ENCODE measurements at regions not wholly inside any gene's neighbourhood (a gene's known extent, or its start where the extent isn't known, plus 50 kb on each side); places are given as distances from the start of the nearest gene placed in this dataset.

DNA sequence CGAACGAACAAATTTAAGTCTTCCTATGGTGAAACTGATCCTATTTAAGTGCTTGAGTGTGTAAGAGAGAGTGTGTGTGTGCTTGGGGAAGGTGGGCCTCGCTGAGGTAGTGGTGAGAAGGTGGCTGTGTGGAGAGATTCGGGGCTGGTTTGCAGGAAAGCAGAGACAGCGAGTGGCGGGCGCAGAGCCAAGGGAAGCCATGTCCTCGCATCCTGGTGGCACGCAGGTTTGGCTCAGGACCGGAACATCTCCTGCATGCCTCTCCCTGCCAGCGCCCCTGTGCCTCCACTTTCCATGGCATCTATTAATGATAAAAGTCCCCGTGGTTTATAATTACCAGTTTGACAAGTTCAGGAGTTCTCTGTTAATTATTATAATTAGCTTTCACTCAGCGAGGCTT, 383.1 kb upstream of the CADM1 start:
- H3K27me3 Mint-ChIP-seq, result peaks cover 7% of the 10 kb centered on the region
- H3K9me3 Mint-ChIP-seq, result peaks cover 5% of the 10 kb centered on the region
- H3K4me1 Mint-ChIP-seq (ENCODE audit: low read depth), result no peaks in the 10 kb centered on the region
- no peak overlapping the region for H3K27ac Mint-ChIP-seq
- no peaks in the 10 kb centered on the region for H3K36me3 Mint-ChIP-seq (ENCODE audit: low read depth)
- H3K4me3 Mint-ChIP-seq, result no peak overlapping the region

GRCh38 chr11:115886422-115886733, 382.2 kb upstream of the CADM1 start:
- Mint-ChIP-seq H3K9me3 (peaks cover 14% of the 10 kb centered on the region), H3K36me3 (ENCODE audit: low read depth) (no peaks in the 10 kb centered on the region), H3K27ac (no peak overlapping the region), H3K4me1 (ENCODE audit: low read depth) (no peaks in the 10 kb centered on the region), H3K4me3 (no peak overlapping the region), H3K27me3 (peaks cover 7% of the 10 kb centered on the region)

DNA sequence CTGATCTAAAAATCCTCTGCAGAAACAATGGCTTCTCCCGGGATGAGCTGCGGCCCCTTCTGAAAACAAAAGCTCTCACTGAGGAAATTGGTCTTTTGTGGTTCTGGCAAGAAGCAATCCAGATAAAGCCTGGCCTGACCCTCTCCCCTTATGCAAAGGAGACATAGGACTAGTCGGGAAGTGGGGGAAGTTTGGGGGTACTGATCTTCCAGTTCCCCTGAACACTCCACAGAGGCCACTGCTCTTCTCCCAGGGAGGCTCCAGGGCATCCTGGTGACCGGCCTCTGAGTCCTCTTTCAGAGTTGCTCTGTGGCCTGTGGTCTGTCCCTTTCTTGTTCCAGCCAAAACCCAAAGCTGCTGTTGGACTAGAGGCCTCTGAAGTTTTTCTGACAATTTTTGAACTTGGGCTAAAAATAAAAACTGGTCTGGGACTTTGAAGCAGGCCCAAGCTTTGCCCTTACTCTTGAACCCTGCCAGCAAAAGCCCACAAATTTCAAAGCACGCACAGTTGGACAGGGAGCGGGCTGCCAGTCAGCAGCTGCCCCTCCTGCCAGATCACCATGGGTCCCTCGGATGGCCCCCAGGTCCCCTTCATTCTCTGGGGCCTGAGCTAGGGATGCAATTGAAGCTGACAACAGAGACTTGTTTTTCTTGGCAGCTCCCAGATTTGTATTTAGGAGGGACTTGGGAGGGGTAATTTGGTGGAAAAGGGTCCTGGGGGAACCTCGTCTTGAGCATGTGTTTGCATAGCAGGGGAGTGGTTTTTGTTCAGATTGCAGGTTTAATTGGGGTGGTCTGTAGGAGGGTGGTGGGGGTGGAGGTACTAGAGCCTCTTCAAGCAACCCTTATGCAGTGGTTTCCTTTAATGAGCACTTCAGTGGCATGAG, 381.6 kb upstream of the CADM1 start:
- Mint-ChIP-seq H3K27ac (no peak overlapping the region), H3K4me1 (ENCODE audit: low read depth) (no peaks in the 10 kb centered on the region), H3K4me3 (no peak overlapping the region), H3K27me3 (peaks cover 7% of the 10 kb centered on the region), H3K36me3 (ENCODE audit: low read depth) (no peaks in the 10 kb centered on the region), H3K9me3 (peaks cover 12% of the 10 kb centered on the region)

- peaks cover 9% of the 10 kb centered on the region for H3K9me3 Mint-ChIP-seq
- no peaks in the 10 kb centered on the region for H3K4me1 Mint-ChIP-seq (ENCODE audit: low read depth)
- no peaks in the 10 kb centered on the region for H3K36me3 Mint-ChIP-seq (ENCODE audit: low read depth)
- H3K4me3 Mint-ChIP-seq, result no peak overlapping the region
- H3K27me3 Mint-ChIP-seq, result peaks cover 7% of the 10 kb centered on the region
- no peak overlapping the region for H3K27ac Mint-ChIP-seq
Measured at GRCh38 chr11:115884800-115885534, 380.8 kb upstream of the CADM1 start.

DNA sequence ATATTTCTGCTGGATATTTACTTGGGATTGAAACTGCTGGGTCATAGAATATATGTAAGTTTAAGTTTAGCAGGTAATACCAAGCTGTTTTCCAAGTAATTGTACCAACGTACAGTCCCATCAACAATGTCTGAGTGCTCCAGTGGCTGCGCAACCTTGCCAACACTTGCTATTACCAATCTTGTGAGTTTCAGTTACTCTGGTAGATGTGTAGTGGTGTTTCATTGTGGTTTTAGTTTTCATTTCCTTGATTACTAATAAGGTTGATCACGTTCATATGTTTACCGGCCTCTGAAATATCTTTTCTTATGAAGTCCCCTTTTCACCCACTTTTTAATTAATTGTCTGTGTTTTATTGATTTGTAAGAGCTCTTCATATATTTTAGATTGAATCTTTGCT, 370.6 kb upstream of the CADM1 start:
- H3K27me3 Mint-ChIP-seq, result no peaks in the 10 kb centered on the region
- no peaks in the 10 kb centered on the region for H3K9me3 Mint-ChIP-seq
- H3K4me1 Mint-ChIP-seq (ENCODE audit: low read depth), result peaks cover 3% of the 10 kb centered on the region
- no peaks in the 10 kb centered on the region for H3K36me3 Mint-ChIP-seq (ENCODE audit: low read depth)
- no peak overlapping the region for H3K4me3 Mint-ChIP-seq
- no peak overlapping the region for H3K27ac Mint-ChIP-seq

GRCh38 chr11:115873813-115874212, 369.6 kb upstream of the CADM1 start:
- H3K36me3 Mint-ChIP-seq (ENCODE audit: low read depth), result no peaks in the 10 kb centered on the region
- H3K9me3 Mint-ChIP-seq, result no peaks in the 10 kb centered on the region
- no peak overlapping the region for H3K27ac Mint-ChIP-seq
- no peak overlapping the region for H3K4me3 Mint-ChIP-seq
- H3K4me1 Mint-ChIP-seq (ENCODE audit: low read depth), result peaks cover 3% of the 10 kb centered on the region
- H3K27me3 Mint-ChIP-seq, result no peaks in the 10 kb centered on the region

- Mint-ChIP-seq H3K36me3 (ENCODE audit: low read depth) (no peaks in the 10 kb centered on the region), H3K4me3 (no peak overlapping the region), H3K27ac (no peak overlapping the region), H3K9me3 (no peaks in the 10 kb centered on the region), H3K27me3 (no peaks in the 10 kb centered on the region), H3K4me1 (ENCODE audit: low read depth) (peaks cover 3% of the 10 kb centered on the region)
Measured at GRCh38 chr11:115872416-115872815, 368.2 kb upstream of the CADM1 start.

DNA sequence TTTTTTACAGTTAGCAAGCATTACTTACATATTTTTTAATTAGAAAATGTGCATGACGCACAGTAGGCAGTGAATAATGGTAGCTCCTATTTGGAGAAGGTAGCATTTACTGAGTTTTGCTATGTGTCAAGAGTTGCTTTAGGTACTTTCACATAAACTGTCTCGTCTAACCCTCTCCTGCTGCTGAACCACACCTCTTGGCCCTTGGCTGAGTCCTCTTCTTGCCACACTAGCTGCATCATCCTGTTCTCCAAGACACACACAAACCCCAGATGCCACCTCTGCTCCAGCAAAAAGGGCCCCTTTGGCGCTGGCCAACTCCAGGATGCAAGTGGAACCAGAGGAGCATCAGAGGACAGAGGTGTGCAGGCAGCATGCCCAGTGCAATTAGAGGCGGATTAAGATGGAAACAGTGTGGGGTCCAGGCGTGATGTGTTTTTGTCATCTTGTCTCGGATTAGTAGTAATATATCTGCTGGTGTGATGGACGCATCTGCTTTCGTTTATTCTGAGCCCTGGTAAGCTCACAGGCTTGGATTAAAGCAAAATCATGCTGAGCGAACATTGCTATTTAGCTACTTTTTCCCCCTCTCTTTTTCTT, 367.0 kb upstream of the CADM1 start:
- Mint-ChIP-seq H3K36me3 (ENCODE audit: low read depth) (no peaks in the 10 kb centered on the region), H3K4me1 (ENCODE audit: low read depth) (peaks cover 3% of the 10 kb centered on the region), H3K4me3 (no peak overlapping the region), H3K27me3 (no peaks in the 10 kb centered on the region), H3K27ac (no peak overlapping the region), H3K9me3 (no peaks in the 10 kb centered on the region)

- no peak overlapping the region for H3K27ac Mint-ChIP-seq
Measured at GRCh38 chr11:115869780-115870431, 365.7 kb upstream of the CADM1 start.

DNA sequence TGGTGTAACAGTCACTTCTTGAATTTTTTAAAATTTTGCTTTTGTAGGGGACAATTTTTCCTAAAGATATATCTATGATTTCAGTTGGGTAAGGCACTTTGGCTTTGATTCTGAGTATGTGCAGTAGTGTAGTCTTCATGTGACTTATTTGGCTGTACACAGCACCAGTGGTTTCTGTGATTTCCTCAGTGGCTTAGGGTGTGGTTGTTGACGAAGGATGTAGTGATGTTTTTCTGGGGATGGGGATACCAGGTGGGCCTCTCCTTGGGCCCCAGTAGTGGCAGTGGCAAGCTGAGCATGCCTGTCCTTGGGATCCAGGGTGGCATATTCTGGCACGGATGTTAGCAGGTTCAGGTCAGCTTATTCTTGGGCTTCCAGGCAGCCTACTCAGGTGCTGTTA, 364.9 kb upstream of the CADM1 start:
- Mint-ChIP-seq H3K4me1 (ENCODE audit: low read depth) (peaks cover 3% of the 10 kb centered on the region), H3K27me3 (no peaks in the 10 kb centered on the region), H3K27ac (no peak overlapping the region), H3K9me3 (no peaks in the 10 kb centered on the region), H3K4me3 (no peak overlapping the region), H3K36me3 (ENCODE audit: low read depth) (no peaks in the 10 kb centered on the region)

More at GRCh38 chr11:115869780-115870431, 365.7 kb upstream of the CADM1 start:
- H3K9me3 Mint-ChIP-seq, result no peaks in the 10 kb centered on the region
- peaks cover 3% of the 10 kb centered on the region for H3K4me1 Mint-ChIP-seq (ENCODE audit: low read depth)
- no peaks in the 10 kb centered on the region for H3K27me3 Mint-ChIP-seq
- no peaks in the 10 kb centered on the region for H3K36me3 Mint-ChIP-seq (ENCODE audit: low read depth)
- no peak overlapping the region for H3K4me3 Mint-ChIP-seq

GRCh38 chr11:115860246-115860645, 356.0 kb upstream of the CADM1 start:
- Mint-ChIP-seq H3K9me3 (peaks cover 12% of the 10 kb centered on the region), H3K27ac (no peak overlapping the region), H3K27me3 (no peaks in the 10 kb centered on the region), H3K4me3 (no peak overlapping the region), H3K4me1 (ENCODE audit: low read depth) (no peaks in the 10 kb centered on the region), H3K36me3 (ENCODE audit: low read depth) (no peaks in the 10 kb centered on the region)

- Mint-ChIP-seq H3K27me3 (peaks cover 3% of the 10 kb centered on the region), H3K4me3 (no peak overlapping the region), H3K4me1 (ENCODE audit: low read depth) (no peaks in the 10 kb centered on the region), H3K36me3 (ENCODE audit: low read depth) (no peaks in the 10 kb centered on the region), H3K27ac (no peak overlapping the region), H3K9me3 (peaks cover 7% of the 10 kb centered on the region)
Measured at GRCh38 chr11:115848611-115849010, 344.4 kb upstream of the CADM1 start.

- Mint-ChIP-seq H3K4me1 (ENCODE audit: low read depth) (no peaks in the 10 kb centered on the region), H3K27ac (no peak overlapping the region), H3K9me3 (peaks cover 7% of the 10 kb centered on the region), H3K27me3 (no peaks in the 10 kb centered on the region), H3K4me3 (no peak overlapping the region), H3K36me3 (ENCODE audit: low read depth) (no peaks in the 10 kb centered on the region)
Measured at GRCh38 chr11:115848080-115848479, 343.9 kb upstream of the CADM1 start.

DNA sequence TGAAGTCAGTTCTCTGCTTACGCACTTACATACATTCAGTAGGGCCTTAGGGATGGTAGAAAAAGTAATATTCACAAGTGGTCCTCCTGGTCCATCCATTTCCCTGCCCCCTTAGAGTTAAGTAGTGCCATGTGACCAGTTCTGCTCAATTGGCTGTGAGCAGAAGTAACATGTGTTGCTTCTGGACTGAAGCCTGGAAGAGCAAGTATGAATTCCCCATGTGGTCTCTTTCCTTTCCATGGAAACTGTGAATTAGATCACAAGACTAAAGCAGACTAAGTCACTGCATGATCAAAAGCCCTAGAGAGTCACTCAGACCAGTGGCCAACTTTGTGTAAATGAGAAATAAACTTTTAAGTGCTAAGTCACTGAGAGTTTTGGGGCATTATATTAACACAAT, 341.7 kb upstream of the CADM1 start:
- no peak overlapping the region for H3K4me3 Mint-ChIP-seq
- H3K4me1 Mint-ChIP-seq (ENCODE audit: low read depth), result no peaks in the 10 kb centered on the region
- H3K9me3 Mint-ChIP-seq, result peaks cover 7% of the 10 kb centered on the region
- H3K27me3 Mint-ChIP-seq, result no peaks in the 10 kb centered on the region
- H3K27ac Mint-ChIP-seq, result no peak overlapping the region
- H3K36me3 Mint-ChIP-seq (ENCODE audit: low read depth), result no peaks in the 10 kb centered on the region

DNA sequence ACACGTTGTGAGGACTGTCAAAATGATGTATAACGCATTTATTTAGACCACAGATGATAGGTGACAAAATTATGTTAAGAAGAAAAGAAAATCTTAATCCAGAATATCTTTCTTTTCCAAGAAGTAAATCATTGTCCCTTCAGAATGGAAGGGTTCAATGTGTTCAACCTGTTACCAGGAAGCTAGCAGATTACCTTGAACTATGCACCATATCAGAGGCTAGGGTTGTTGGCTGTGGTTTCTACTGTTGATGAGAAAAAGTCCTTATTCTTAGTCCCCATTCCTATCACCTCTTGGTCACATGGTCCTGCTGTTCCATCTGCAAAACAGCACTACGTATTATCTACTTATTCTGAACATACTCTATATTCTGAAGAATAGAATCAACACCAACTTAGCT, 339.5 kb upstream of the CADM1 start:
- Mint-ChIP-seq H3K36me3 (ENCODE audit: low read depth) (no peaks in the 10 kb centered on the region), H3K27me3 (no peaks in the 10 kb centered on the region)

More for the DNA sequence above, 339.5 kb upstream of the CADM1 start:
- H3K4me3 Mint-ChIP-seq, result no peak overlapping the region
- no peak overlapping the region for H3K27ac Mint-ChIP-seq
- peaks cover 3% of the 10 kb centered on the region for H3K9me3 Mint-ChIP-seq
- no peaks in the 10 kb centered on the region for H3K4me1 Mint-ChIP-seq (ENCODE audit: low read depth)

All from stimulated activated naive CD8-positive, alpha-beta T cell treated with anti-CD3 and anti-CD28 coated beads, Interleukin-15, Interleukin-2, amounts not matched to agents 100 ng/mL and 50 ng/mL, for 24 hours (primary cell).